ENCODE measurements at regions not wholly inside any gene's neighbourhood (a gene's known extent, or its start where the extent isn't known, plus 50 kb on each side); places are given as distances from the start of the nearest gene placed in this dataset.

- no peak for TF ChIP-seq CTCF (IDR thresholded peaks at IDR 0.05)
- no peak for TF ChIP-seq POLR2A (IDR thresholded peaks at IDR 0.05)
These were observed 828.7 kb downstream of the SUCLG1 start for GRCh38 chr2:83630351-83630750.

Measured in heart left ventricle (tissue), 13 donors.